ENCODE measurements at regions not wholly inside any gene's neighbourhood (a gene's known extent, or its start where the extent isn't known, plus 50 kb on each side); places are given as distances from the start of the nearest gene placed in this dataset.

- TF ChIP-seq ZNF652 (CRISPR knock-in tag; IDR thresholded peaks at IDR 0.05; ENCODE audit: borderline replicate concordance, low read depth) (peak; percentile 86), POLR2AphosphoS5 (IDR thresholded peaks at IDR 0.05; ENCODE audit: low read depth, low read length) (no peak), ZNF34 (CRISPR knock-in tag; IDR thresholded peaks at IDR 0.05; ENCODE audit: borderline replicate concordance) (no peak), RARA (CRISPR knock-in tag; IDR thresholded peaks at IDR 0.05) (peak; percentile 45; the same call in 1 of the 2 replicates), KLF16 (CRISPR knock-in tag; IDR thresholded peaks at IDR 0.05) (peak in 1 of 2 experiments; percentile 92; a peak in 2 of 4 replicates), ZBTB34 (CRISPR knock-in tag; IDR thresholded peaks at IDR 0.05) (peak; percentile 76; the same call in 1 of the 2 replicates), SALL2 (CRISPR knock-in tag; IDR thresholded peaks at IDR 0.05) (no peak), ZXDC (CRISPR knock-in tag; IDR thresholded peaks at IDR 0.05) (no peak), FUBP1 (CRISPR knock-in tag; IDR thresholded peaks at IDR 0.05; ENCODE audit: borderline replicate concordance) (no peak), TOPORS (CRISPR knock-in tag; IDR thresholded peaks at IDR 0.05) (no peak), ZNF264 (CRISPR knock-in tag; IDR thresholded peaks at IDR 0.05) (peak; percentile 79; the same call in 1 of the 2 replicates), TCF7 (IDR thresholded peaks at IDR 0.05; ENCODE audit: low read depth) (peak; percentile 82), MTF2 (CRISPR knock-in tag; IDR thresholded peaks at IDR 0.05; ENCODE audit: borderline replicate concordance) (no peak), GMEB1 (CRISPR knock-in tag; IDR thresholded peaks at IDR 0.05; ENCODE audit: borderline replicate concordance) (no peak; the same call in 1 of the 2 replicates), POGZ (CRISPR knock-in tag; IDR thresholded peaks at IDR 0.05) (peak; percentile 96), ZNF354B (CRISPR knock-in tag; IDR thresholded peaks at IDR 0.05) (no peak), GPN1 (CRISPR knock-in tag; IDR thresholded peaks at IDR 0.05; ENCODE audit: borderline replicate concordance) (no peak)
These were observed 58.9 kb upstream of the NFKB1 start (continued) for GRCh38 chr4:102441978-102442911.

All from HepG2 (cell line).